SU-DHL-6 (cell line): ENCODE measurements at regions not wholly inside any gene's neighbourhood (a gene's known extent, or its start where the extent isn't known, plus 50 kb on each side); places are given as distances from the start of the nearest gene placed in this dataset.

Experiments
- EZH2phosphoT487 ChIP-seq: fragments of 200-600 bp; sonication (generic), shearing (Covaris generic); conservative IDR thresholded peaks from 2 replicates; pipeline ENCODE4 v1.6.1; 2018; ENCODE audit warnings: mild to moderate bottlenecking, antibody characterized with exemption, low read length, moderate library complexity, mixed read lengths
- TF ChIP-seq, protein P1 (sequence below): fragments of 200-600 bp; sonication (generic); IDR thresholded peaks from one replicate; pipeline ENCODE4 v1.5.1; 2017; ENCODE audit warnings: antibody characterized with exemption, mild to moderate bottlenecking, low read length, moderate library complexity; ENCODE audit not compliant: insufficient read depth, poor library complexity, severe bottlenecking

DNA sequence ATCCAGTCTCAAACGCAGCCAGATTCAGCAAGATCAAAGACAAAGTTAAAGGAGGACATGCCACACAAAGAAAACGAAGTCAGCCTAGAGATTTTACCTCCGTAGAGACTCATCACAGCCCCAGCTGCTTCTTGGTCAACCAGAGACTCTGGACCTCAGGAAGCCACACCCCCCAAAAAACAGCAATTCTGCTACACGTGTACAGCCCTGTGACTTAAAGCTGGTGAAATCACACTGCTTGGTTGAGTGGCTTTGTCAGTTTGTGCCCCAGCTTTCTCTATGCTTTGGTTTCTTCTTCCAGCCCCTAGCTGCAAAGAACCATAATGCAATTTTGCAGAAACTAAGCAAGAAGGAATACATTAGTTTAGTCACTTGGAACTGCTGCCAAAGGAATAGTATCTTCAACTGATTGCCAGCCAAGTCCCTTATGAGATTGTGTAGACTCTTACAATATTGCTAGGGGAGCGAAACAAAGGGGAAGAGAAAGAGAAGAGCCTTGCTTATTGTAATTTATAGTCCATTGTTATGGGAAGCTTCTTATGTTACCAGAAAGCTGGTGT is 158.8 kb upstream of the ZNF462 start:
- TF ChIP-seq, protein P1, sequence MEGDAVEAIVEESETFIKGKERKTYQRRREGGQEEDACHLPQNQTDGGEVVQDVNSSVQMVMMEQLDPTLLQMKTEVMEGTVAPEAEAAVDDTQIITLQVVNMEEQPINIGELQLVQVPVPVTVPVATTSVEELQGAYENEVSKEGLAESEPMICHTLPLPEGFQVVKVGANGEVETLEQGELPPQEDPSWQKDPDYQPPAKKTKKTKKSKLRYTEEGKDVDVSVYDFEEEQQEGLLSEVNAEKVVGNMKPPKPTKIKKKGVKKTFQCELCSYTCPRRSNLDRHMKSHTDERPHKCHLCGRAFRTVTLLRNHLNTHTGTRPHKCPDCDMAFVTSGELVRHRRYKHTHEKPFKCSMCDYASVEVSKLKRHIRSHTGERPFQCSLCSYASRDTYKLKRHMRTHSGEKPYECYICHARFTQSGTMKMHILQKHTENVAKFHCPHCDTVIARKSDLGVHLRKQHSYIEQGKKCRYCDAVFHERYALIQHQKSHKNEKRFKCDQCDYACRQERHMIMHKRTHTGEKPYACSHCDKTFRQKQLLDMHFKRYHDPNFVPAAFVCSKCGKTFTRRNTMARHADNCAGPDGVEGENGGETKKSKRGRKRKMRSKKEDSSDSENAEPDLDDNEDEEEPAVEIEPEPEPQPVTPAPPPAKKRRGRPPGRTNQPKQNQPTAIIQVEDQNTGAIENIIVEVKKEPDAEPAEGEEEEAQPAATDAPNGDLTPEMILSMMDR, result no peak
- no peak for TF ChIP-seq EZH2phosphoT487
